ENCODE measurements at regions not wholly inside any gene's neighbourhood (a gene's known extent, or its start where the extent isn't known, plus 50 kb on each side); places are given as distances from the start of the nearest gene placed in this dataset.
"Not testable (repeated sequence)": the region's sequence is repeated elsewhere in the genome, so short reads cannot be mapped to it uniquely, and the experiment has no call there.

DNA sequence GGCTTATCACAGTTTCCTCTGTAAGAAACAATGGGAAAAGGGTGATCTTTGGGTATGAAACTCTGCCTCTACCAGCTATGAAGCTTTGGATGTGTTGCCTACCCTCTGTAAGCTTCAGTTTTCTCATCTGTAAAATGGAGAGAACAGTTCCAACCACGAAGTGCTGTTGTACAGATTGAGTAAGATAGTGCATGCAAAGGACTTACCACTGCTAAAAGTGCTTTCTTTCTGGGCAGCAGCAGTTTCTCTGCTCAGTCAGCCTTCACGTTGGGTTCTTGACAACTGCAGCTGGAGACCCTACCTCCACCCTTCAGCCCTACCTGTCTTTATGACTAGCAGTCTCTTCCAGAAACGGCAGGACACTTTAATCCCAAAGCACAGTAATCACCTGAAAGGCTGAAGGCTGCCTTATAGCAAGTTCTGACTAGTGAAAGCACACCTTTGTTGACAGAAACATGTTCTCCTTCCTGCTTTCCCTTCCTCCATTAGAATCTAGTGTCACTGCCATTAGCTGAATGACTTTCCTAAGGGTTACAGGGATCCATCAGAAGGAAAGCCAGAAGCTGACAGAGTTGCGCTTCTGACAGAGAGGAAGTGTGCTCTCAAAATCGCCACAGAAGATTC, 91.4 kb downstream of the RPL27A start:
- peaks cover 6% of the 10 kb centered on the region for H3K27me3 Mint-ChIP-seq
- no peaks in the 10 kb centered on the region for H3K9me3 Mint-ChIP-seq (ENCODE audit: low read depth)
- H3K36me3 Mint-ChIP-seq (ENCODE audit: low read depth): no peaks in the 10 kb centered on the region
- POLR2A ChIA-PET: no interaction called here
- DNase-seq: no peak
- no peaks in the 10 kb centered on the region for H3K4me1 Mint-ChIP-seq
- CTCF ChIA-PET: no interaction called here
- intact Hi-C loops (cut with DNase I, micrococcal nuclease): no loop called here
- no peak overlapping the region for H3K4me3 Mint-ChIP-seq
- H3K27ac Mint-ChIP-seq: no peak overlapping the region
- no peak for ATAC-seq

DNA sequence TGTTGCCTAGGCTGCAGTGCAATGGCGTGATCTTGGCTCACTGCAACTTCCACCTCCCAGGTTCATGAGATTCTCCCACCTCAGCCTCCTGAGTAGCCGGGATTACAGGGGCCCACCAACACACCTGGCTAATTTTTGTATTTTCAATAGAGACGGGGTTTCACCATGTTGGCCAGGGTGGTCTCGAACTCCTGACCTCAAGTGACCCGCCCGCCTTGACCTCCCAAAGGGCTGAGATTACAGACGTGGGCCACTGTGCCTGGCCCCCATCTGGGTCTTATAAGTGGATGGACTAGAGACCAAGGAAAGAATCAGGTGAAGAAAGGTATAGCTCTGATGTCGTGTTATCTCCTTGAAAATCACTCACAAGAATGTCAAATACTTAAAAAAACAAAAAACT, 92.3 kb downstream of the RPL27A start:
- CTCF ChIA-PET; H3K36me3 Mint-ChIP-seq (ENCODE audit: low read depth); POLR2A ChIA-PET: not testable (repeated sequence)

DNA sequence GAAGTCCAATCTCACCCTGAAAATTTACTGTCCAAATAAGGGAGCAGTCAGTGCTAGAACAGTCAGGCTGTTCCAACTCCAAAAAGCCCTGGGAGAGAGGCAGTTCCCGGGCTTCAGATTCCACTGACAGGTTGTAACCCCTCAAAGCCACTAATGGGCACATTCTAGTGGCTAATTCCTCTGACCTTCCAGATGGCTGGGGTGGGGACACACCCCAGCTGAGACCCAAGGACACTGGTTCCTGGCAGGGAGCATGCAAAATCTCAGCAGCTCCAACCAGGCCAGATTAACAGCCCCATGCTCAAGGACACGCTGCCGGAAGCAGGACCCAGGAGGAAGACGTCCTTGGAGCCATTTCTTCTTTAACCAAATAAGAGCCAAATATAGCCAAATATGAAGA, 92.7 kb downstream of the RPL27A start:
- DNase-seq: no peak
- no peak for ATAC-seq
- CTCF ChIA-PET: no interaction called here
- intact Hi-C loops (cut with DNase I, micrococcal nuclease): no loop called here
- POLR2A ChIA-PET: no interaction called here
- peaks cover 12% of the 10 kb centered on the region for H3K27me3 Mint-ChIP-seq
- no peak overlapping the region for H3K4me3 Mint-ChIP-seq
- no peaks in the 10 kb centered on the region for H3K4me1 Mint-ChIP-seq
- no peaks in the 10 kb centered on the region for H3K9me3 Mint-ChIP-seq (ENCODE audit: low read depth)
- no peaks in the 10 kb centered on the region for H3K36me3 Mint-ChIP-seq (ENCODE audit: low read depth)
- H3K27ac Mint-ChIP-seq: no peak overlapping the region

More for the DNA sequence above, 92.3 kb downstream of the RPL27A start:
- ATAC-seq; H3K9me3 Mint-ChIP-seq (ENCODE audit: low read depth); H3K27ac Mint-ChIP-seq; DNase-seq; intact Hi-C loops (cut with DNase I, micrococcal nuclease); H3K4me1 Mint-ChIP-seq; H3K4me3 Mint-ChIP-seq; H3K27me3 Mint-ChIP-seq: not testable (repeated sequence)

DNA sequence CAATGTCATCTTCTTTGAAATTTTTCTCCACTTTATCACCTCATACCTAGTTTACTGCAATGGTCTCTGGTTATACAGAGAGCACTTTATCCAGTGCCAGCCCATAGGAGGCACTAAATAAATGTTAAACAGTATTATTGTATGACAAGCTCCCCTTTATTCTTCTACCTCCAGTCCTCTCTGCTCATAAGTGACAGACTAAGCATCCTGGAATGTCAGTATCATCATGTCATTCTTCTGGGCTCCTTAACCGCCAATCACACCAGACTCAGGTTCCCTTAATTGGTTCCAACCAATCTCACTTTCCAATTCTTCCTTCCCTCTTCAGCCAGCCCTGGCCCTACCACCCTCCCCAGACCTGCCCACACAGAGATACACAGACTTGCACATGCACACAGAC, 93.1 kb downstream of the RPL27A start:
- H3K4me1 Mint-ChIP-seq: no peaks in the 10 kb centered on the region
- ATAC-seq (no peak), DNase-seq (no peak)
- H3K4me3 Mint-ChIP-seq: no peak overlapping the region
- H3K27ac Mint-ChIP-seq: no peak overlapping the region
- intact Hi-C loops (cut with DNase I, micrococcal nuclease): no loop called here
- ChIA-PET POLR2A (no interaction called here), CTCF (no interaction called here)
- H3K9me3 Mint-ChIP-seq (ENCODE audit: low read depth): no peaks in the 10 kb centered on the region
- no peaks in the 10 kb centered on the region for H3K36me3 Mint-ChIP-seq (ENCODE audit: low read depth)
- peaks cover 16% of the 10 kb centered on the region for H3K27me3 Mint-ChIP-seq

DNA sequence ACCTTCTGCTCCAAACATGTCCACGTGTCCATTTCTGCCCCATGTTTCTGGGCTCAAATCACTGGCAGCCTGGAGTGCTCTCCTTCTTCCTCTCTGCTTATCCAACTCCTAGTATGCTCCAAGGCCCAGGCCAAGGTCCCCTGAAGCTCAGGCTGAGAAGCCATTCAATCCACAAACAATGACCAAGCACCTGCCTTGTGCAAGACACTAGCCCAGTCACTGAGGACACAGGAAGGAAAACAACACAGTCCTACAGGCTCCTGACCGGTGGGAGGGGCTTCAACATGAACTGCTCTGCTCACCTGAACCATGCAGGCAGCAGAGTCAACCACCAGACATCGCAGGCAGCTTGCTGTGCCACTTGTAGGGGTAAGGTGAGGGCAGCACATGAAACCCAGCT, 93.6 kb downstream of the RPL27A start:
- H3K27me3 Mint-ChIP-seq: peaks cover 19% of the 10 kb centered on the region
- ChIA-PET POLR2A (no interaction called here), CTCF (interaction anchor here (0.5 kb wide), 1 partner anchor 165 kb away, joined by 3 read pairs; no protein-coding TSS in a partner anchor)
- DNase-seq (no peak), ATAC-seq (no peak)
- no peaks in the 10 kb centered on the region for H3K36me3 Mint-ChIP-seq (ENCODE audit: low read depth)
- H3K27ac Mint-ChIP-seq: no peak overlapping the region
- intact Hi-C loops (cut with DNase I, micrococcal nuclease): no loop called here
- H3K9me3 Mint-ChIP-seq (ENCODE audit: low read depth): no peaks in the 10 kb centered on the region
- H3K4me3 Mint-ChIP-seq: no peak overlapping the region
- H3K4me1 Mint-ChIP-seq: no peaks in the 10 kb centered on the region

DNA sequence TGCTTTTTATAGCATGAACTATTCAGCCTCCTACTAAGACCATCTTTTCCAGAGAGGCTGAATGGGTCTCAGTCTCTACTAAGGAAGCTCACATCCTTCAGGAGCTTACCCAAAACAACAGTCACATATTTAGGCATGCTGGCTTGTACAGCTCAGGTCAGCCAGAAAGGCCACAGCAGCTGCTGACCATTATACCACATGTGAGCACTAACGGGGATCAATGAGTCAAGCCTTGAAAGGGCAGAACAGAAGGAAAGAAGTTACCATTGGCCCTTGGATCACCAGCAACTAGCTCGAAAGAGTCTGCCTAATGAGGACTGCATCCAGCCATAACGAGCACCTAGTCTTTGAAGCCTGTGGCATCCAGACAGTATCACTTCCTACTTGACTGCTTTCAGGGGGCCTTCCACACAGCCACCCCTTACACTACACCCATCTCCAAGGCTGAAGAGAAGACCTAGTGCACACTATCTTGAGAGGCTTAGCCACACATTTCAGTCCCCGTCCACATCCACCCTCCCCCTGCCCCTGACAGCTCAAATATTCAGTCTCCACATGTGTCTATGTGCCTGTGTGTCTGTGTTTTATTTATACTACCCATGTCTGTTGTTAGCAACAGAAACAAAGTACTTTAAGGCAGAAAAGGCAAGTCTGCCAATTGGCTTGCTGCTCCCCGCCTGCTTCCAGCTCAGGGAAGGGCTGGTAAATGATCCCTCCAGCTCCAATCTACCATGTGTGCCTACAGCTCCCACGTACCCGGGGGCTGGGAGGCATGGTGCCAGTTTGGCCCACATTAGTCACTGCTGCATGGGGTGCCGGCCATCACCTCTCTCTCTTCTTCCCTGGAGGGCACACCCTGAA, 95.5 kb downstream of the RPL27A start:
- Mint-ChIP-seq H3K4me3 (no peak overlapping the region), H3K36me3 (ENCODE audit: low read depth) (no peaks in the 10 kb centered on the region), H3K4me1 (no peaks in the 10 kb centered on the region), H3K27ac (no peak overlapping the region), H3K9me3 (ENCODE audit: low read depth) (no peaks in the 10 kb centered on the region), H3K27me3 (peaks cover 25% of the 10 kb centered on the region)
- intact Hi-C loops (cut with DNase I, micrococcal nuclease): no loop called here
- DNase-seq (no peak), ATAC-seq (no peak)
- ChIA-PET POLR2A (no interaction called here), CTCF (no interaction called here)

DNA sequence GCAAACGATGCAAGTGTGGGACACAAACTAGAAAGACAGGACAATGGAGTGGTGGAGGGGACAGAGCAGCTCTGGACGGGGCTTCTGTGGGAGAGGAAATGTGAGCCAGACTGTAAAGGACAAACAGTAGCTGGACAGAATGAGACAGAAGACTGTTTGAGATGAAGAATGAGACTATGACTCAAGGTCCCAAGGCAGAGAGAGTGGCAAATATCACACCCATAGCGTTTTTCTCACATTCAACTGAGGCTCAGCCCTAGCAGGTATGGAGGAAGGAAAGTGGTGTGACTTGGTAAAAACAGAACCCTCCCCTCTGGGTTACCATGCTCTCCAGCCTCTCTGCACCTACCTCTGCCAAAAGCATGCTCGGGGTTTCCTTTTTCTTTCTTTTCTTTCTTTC, 96.5 kb downstream of the RPL27A start:
- Mint-ChIP-seq H3K27me3 (peaks cover 25% of the 10 kb centered on the region), H3K9me3 (ENCODE audit: low read depth) (no peaks in the 10 kb centered on the region), H3K36me3 (ENCODE audit: low read depth) (no peaks in the 10 kb centered on the region), H3K4me1 (no peaks in the 10 kb centered on the region), H3K4me3 (no peak overlapping the region), H3K27ac (no peak overlapping the region)
- ATAC-seq (no peak), DNase-seq (no peak)
- POLR2A ChIA-PET: no interaction called here
- intact Hi-C loops (cut with DNase I, micrococcal nuclease): no loop called here
- CTCF ChIA-PET: interaction anchor here (1.4 kb wide), 1 partner anchor 32 kb away, joined by 4 read pairs; a partner anchor contains a TSS

DNA sequence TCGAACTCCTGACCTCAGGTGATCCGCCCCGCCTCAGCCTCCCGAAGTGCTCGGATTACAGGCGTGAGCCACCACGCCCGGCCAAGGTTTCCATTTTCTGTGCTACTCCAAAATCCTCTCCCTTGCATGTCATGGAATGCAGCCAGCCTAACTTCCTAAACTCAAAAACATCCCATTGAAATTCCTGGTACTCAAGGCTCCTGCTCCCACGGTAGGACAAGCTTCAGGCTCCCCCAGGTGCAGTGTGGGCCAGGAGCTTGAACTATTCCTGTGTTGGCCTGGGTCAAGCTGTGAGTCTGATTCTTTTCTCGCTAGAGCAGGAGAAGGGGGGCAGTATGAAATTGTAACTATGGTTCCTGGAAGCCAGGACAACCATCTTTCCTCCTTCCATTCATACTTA, 97.1 kb downstream of the RPL27A start:
- CTCF ChIA-PET: interaction anchor here (1.4 kb wide), 1 partner anchor 31 kb away, joined by 4 read pairs; a partner anchor contains a TSS
- Mint-ChIP-seq H3K9me3 (ENCODE audit: low read depth) (no peaks in the 10 kb centered on the region), H3K27me3 (peaks cover 25% of the 10 kb centered on the region), H3K4me1 (no peaks in the 10 kb centered on the region), H3K27ac (no peak overlapping the region), H3K4me3 (no peak overlapping the region), H3K36me3 (ENCODE audit: low read depth) (no peaks in the 10 kb centered on the region)
- DNase-seq (no peak), ATAC-seq (no peak)
- intact Hi-C loops (cut with DNase I, micrococcal nuclease): no loop called here
- POLR2A ChIA-PET: no interaction called here

DNA sequence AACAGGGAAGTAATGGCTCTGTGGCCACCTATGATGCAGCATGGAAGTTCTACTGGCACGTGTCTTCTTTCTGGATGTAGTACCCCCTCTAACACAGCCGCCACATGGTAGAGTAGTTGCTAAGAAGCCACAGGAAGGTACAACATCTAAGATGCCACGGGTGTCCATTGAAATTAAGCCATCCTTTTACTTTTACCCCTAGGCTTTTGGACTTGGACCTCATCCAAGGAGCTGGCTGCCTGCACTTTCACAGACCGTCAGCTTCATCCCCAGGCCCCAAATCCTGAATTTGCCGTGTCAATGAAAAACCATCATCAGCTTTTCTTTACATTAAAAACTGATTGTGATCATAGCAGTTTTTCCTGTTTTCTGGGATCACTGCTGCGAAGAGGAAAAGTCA, 102.4 kb downstream of the RPL27A start:
- H3K4me1 Mint-ChIP-seq: no peaks in the 10 kb centered on the region
- DNase-seq (no peak), ATAC-seq (no peak)
- ChIA-PET CTCF (no interaction called here), POLR2A (no interaction called here)
- H3K36me3 Mint-ChIP-seq (ENCODE audit: low read depth): no peaks in the 10 kb centered on the region
- H3K27ac Mint-ChIP-seq: no peak overlapping the region
- peaks cover 16% of the 10 kb centered on the region for H3K27me3 Mint-ChIP-seq
- intact Hi-C loops (cut with DNase I, micrococcal nuclease): no loop called here
- no peaks in the 10 kb centered on the region for H3K9me3 Mint-ChIP-seq (ENCODE audit: low read depth)
- H3K4me3 Mint-ChIP-seq: no peak overlapping the region

DNA sequence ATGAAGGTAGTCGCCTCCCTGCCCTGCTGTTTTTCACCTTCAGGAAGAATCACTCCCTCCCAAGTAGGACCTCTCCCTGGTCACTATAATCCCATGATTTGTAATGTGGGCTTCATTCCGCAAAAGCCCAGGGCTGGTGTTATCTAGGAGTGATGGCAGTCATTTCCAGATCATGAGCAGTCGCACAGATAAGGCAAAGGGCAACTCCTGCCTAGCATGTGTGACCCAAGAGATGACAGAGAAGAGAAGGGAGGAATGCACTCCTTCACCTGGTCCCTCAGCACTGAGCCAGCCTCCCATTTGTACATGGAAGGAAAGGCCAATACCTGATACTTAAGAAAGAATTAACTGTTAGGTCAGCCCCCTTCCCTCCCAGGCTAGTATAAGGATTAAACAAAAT, 102.9 kb downstream of the RPL27A start:
- ChIA-PET POLR2A (no interaction called here), CTCF (no interaction called here)

DNA sequence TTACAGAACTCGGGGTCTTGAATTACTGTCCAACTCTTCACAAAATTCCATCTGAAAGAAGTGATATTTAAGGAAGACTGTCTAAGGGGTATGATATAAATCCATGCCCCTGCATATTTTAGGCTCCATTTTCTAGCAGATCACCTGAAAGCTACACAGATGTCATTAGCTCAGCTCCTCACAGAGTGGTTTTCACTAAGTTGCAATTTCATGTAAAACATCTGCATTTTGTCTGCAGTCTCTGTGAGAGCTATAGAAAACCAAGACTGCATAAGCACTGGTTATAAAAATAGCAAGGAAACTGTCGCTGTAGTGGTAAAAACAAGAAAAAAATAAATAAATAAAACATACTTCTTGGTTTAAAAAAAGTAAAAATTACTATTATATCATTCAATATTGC, 103.4 kb downstream of the RPL27A start:
- H3K27ac Mint-ChIP-seq: no peak overlapping the region
- ChIA-PET CTCF (interaction anchor here (0.6 kb wide), 2 partner anchors 208 to 747 kb away, joined by 3 read pairs; no protein-coding TSS in a partner anchor), POLR2A (no interaction called here)
- H3K36me3 Mint-ChIP-seq (ENCODE audit: low read depth): no peaks in the 10 kb centered on the region
- H3K4me1 Mint-ChIP-seq: no peaks in the 10 kb centered on the region
- no peaks in the 10 kb centered on the region for H3K9me3 Mint-ChIP-seq (ENCODE audit: low read depth)
- no peak overlapping the region for H3K4me3 Mint-ChIP-seq
- H3K27me3 Mint-ChIP-seq: peaks cover 8% of the 10 kb centered on the region
- DNase-seq: no peak
- intact Hi-C loops (cut with DNase I, micrococcal nuclease): no loop called here
- ATAC-seq: no peak

More for the DNA sequence above, 102.9 kb downstream of the RPL27A start:
- Mint-ChIP-seq H3K4me1 (no peaks in the 10 kb centered on the region), H3K27me3 (peaks cover 12% of the 10 kb centered on the region), H3K9me3 (ENCODE audit: low read depth) (no peaks in the 10 kb centered on the region), H3K36me3 (ENCODE audit: low read depth) (no peaks in the 10 kb centered on the region), H3K4me3 (no peak overlapping the region), H3K27ac (no peak overlapping the region)
- ATAC-seq: no peak
- intact Hi-C loops (cut with DNase I, micrococcal nuclease): no loop called here
- no peak for DNase-seq

DNA sequence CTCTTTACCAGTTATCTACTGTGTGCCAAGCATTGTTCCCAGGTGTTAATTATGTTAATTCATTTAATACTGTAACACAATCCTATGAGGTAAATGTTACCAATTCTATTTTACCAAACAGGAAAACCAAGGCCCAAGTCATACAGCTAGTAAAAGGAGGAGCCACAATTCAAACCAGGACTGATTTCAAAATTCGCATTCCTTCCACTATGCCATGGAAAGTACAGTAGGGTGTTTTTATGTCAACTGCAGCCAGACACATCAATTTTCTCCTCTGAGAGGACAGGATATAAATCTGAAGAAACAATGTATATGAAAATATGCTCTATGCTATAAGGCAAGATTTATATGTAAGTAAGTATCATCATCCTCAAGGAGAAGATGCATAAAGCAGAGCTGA, 104.3 kb downstream of the RPL27A start:
- ATAC-seq (no peak), DNase-seq (no peak)
- H3K4me1 Mint-ChIP-seq: no peaks in the 10 kb centered on the region
- H3K4me3 Mint-ChIP-seq: no peak overlapping the region
- intact Hi-C loops (cut with DNase I, micrococcal nuclease): no loop called here
- no peaks in the 10 kb centered on the region for H3K9me3 Mint-ChIP-seq (ENCODE audit: low read depth)
- POLR2A ChIA-PET: no interaction called here
- CTCF ChIA-PET: interaction anchor here (0.6 kb wide), 2 partner anchors 145 to 324 kb away, joined by 3 read pairs; no protein-coding TSS in a partner anchor
- H3K27me3 Mint-ChIP-seq: no peaks in the 10 kb centered on the region
- no peaks in the 10 kb centered on the region for H3K36me3 Mint-ChIP-seq (ENCODE audit: low read depth)
- H3K27ac Mint-ChIP-seq: no peak overlapping the region

Measured in activated CD4-positive, alpha-beta T cell treated with anti-CD3 and anti-CD28 coated beads for 36 hours (primary cell).